Left renal cortex interstitium (tissue), 4 donors: ENCODE measurements at regions not wholly inside any gene's neighbourhood (a gene's known extent, or its start where the extent isn't known, plus 50 kb on each side); places are given as distances from the start of the nearest gene placed in this dataset.

Experiments used
- DNase-seq, 4 donors: peaks; one replicate each; pipeline ENCODE4 v3.0.0-alpha.2; 2013; ENCODE audit warnings: low read depth in 4 of 4, low spot score in 2 of 4, missing footprints in 1 of 4

DNA sequence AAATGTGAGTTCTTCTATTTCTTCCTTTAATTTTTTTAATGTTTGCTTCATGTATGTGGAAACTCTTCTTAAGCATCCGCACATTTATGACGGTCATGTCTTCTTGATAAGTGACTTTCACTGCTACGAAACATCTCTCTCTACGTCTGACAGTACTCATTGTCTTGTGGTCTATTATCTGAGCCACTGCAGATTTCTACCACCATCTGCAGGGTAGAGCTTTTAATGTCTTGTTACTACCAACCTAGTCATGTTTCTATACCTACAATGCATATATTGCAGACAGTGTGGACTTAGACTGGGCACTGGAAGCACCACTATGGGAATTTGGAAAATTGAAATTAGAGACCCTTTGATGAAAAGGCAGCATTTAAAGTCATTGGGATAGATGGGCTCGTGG, 75.4 kb upstream of the ARHGEF7 start:
- no peak for DNase-seq

GRCh38 chr13:111038887-111039286, 76.2 kb upstream of the ARHGEF7 start:
- DNase-seq, result no peak

- no peak for DNase-seq
Measured at GRCh38 chr13:111037927-111038326, 77.2 kb upstream of the ARHGEF7 start.

DNA sequence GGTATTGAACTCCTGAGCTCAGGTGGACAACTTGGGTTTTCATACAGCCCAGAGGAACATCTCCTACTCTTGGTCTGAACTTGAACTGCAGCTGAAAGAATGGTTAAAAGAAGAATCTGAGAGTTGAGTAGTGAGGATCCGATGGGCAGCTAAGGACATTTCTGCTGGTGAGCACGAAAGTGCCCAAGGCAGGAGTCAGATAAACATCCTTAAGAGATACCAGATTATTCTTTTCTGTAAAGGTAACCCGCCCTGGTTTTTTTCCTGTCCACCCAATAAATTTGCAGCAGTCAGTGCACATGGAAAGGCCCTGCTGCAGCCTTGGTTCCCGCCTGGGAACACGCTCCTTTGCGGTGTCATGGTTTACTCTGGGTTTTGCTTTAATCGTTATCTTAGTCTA, 78.4 kb upstream of the ARHGEF7 start:
- no peak for DNase-seq

DNA sequence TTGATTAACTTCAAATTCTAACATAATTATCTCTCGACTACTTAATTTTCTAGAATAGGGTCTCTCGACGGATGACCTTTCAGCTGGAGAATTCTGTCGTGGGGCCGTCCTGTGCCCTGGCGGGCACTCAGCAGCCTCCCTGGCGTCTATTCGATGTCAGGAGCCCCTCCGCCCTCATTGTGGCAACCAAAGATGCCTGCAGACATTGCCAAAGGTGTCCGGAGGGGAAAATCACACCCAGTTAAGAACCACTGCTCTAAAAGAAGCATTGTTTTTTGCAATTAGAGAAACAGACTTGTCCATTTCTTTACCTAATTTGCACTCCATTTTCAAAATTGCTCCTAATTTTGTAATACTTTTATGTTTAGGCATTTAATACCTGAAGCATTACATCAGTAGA, 79.2 kb upstream of the ARHGEF7 start:
- no peak for DNase-seq

GRCh38 chr13:111034811-111035210, 80.3 kb upstream of the ARHGEF7 start:
- no peak for DNase-seq

DNA sequence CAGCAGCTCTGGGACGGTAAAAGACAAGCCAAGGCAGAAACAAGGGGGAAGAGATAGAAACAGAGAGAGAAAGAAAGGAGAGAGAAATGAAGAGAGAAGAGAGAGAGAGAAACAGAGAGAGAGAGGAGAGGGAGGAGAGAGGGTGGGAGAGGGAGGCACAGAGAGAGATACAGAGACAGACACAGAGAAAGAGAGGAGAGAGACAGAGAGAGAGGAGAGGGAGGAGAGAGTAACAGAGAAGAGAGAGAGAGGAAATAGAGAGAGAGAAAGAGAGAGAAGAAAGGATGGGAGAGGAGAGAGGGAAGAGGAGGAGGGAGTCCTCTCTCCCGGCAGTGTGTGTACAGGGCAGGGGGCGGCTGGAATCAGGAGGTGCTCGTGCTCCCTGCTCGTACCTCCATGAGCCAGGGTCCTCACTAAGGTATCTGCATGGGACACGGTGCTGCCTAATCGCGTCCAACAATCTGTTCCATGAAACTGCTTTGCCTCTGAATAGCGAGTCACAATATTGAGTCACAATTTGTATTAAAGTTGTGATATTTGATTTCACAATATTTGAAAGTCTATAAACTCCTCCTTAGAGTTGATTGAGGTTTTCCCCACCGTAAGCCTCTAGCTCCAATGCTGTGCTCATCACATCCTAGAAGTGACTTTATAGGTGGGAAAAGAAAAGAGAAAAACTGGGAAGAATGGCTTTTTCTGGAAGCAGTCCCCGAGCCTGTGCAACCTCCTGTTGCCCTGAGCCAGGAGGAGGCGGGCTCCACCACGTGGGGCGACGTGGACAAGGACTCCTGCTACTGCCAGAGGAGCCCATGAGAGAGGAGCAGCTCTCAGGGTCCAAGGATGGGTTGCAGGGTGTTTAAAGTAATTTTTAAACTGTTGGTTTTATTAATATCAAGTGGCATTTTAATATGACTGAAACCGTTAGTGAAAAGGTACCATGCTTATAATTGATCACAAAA, 81.7 kb upstream of the ARHGEF7 start:
- DNase-seq, result no peak

GRCh38 chr13:111031531-111031961, 83.6 kb upstream of the ARHGEF7 start:
- no peak for DNase-seq

DNA sequence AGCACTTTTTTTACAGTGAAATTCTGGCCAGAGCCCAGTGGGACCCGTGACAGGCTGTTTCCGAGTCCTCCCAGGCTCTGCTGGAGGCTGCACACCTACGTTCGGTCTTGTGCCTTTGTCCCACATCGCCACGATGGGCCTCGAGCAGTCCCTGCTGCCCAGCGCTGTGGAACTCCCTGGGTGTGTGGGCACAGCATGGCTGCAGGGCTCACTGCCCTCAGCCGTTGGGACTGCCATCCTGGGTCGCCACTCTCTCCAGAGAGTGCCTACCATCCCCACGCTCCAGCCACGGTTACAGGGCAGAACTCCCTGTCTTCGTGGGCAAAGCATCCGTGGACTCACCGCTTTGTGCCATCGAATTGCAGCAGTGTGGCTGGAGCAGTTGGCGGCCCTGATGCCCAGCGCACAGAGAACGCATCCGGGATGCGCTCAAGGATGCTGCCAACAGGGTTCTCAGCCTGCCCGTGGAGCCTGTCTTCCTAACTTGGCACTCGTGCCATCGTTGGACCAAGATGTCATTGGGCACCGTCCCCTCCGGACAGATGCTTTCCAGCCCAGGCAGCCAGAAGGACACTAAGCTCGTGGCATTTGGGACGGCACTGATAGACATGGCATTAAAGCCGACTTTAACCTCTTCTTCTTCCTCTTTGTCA, 85.0 kb upstream of the ARHGEF7 start:
- DNase-seq, result no peak

DNA sequence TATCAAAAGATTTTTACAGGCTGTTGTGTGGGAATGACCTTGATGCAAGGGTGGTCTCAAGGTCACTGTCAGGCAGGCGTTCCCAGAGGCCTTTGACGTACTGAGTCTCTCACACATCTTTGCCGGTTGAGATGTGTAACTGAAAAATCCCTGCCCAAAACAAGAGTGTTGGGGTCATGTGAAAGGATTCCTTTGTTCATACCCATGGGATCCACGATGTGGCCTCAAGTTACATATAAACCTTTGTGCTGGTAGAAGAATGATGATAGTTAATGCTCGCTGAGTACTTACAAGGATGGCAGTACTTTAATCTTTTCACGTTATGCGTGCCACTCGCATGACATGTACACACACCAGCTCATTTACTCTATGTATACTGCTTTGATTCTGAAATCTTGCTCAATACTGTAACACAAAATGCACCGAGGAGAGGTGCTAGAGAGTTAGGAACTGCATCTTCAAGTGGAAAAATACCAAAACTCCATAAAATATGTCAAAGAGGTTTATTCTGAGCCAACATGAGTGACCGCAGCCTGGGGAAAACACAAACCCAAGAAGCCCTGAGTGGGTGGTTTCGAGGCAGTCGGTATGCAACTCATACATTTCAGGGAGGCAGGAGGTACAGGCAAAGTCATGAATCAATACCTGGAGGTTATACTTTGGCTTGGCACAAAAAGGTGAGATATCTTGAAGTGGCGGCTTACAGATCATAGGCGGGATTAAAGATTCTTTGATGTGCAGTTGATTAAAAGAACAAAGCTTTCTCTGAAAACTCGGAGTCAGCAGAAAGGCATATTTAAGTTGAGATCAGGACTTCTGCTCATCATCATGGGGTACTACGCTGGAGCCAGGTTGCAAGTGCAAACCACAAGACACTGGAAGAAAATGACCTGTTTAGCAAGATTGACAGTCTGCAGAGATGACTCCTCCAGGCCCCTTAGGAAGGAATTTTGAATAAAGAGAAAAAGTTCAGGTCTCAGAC, 87.4 kb upstream of the ARHGEF7 start:
- DNase-seq, result peak in 2 of 4 donors; percentile 4 to 10

GRCh38 chr13:111025310-111025709, 89.8 kb upstream of the ARHGEF7 start:
- DNase-seq, result no peak

GRCh38 chr13:111022886-111023285, 92.2 kb upstream of the ARHGEF7 start:
- DNase-seq, result no peak

DNA sequence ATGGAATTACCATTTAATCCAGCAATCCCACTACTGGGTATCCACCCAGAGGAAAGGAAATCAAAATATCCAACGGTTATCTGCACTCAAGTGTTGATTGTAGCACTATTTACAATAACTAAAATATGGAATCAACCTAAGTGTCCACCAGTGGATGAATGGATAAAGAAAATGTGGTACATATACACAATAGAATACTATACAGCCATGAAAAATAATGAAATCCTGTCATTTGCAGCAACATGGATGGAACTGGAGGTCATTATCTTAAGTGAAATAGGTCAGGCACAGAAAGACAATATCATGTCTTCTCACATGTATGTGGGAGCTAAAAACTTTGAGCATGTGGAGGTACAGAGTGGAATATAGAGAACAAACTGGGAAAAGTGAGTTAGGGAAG, 92.9 kb upstream of the ARHGEF7 start:
- DNase-seq, result no peak

- no peak for DNase-seq
Measured at GRCh38 chr13:111021270-111021669, 93.8 kb upstream of the ARHGEF7 start.

DNA sequence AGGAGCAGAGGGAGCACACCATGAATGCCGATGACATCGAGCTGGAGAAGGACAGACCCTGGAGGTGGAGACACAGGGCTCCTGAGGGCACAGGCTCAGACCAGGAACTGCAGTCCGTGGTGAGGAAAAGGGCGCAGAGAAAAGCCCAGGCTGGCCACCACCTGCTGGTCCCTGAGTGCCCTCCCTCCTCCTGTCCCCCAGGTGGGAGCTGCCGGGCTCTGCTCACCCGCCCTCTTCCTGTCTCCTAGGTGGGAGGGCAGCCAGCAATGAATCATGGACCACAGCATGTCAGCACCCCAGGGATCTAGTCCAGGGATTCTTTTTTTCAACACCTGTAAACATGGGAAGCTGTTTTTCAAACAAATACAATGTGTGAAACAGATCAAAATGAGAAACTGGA, 94.6 kb upstream of the ARHGEF7 start:
- DNase-seq, result no peak

DNA sequence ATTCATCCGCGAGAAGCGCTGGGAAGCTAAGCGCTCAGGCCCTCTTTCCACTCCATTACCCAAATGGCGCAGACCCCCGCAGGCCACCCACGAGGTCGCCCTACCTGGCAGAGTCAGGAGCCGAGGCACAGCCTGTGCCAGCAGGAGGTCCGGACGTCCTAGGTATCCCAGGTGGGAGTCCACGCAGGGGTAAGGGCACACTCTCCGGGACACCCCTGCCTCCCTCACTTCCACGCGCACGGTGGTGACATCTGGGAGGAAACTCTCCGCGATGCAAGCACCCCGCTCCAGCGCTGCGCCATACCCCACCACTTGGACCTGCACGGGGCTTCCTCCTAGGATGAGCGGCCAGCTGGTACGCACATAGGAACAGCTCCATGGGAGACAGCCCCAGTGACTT, 95.1 kb upstream of the ARHGEF7 start:
- no peak for DNase-seq

- no peak for DNase-seq
Measured at GRCh38 chr13:111017755-111018459, 97.2 kb upstream of the ARHGEF7 start.

GRCh38 chr13:111013196-111013595, 98.3 kb upstream of the ANKRD10 start:
- DNase-seq, result no peak

- DNase-seq, result no peak
Measured at GRCh38 chr13:111011899-111012298, 97.0 kb upstream of the ANKRD10 start.

- DNase-seq, result no peak
Measured at GRCh38 chr13:111008351-111008750, 93.5 kb upstream of the ANKRD10 start.
